Testis (tissue), 2 donors: ENCODE measurements at regions not wholly inside any gene's neighbourhood (a gene's known extent, or its start where the extent isn't known, plus 50 kb on each side); places are given as distances from the start of the nearest gene placed in this dataset.

Experiments
- POLR2A ChIP-seq: fragments of 450-650 bp; IDR thresholded peaks from one replicate; pipeline ENCODE4 v1.6.1; 2017; ENCODE audit warnings: antibody characterized with exemption, mild to moderate bottlenecking, moderate library complexity
- TF ChIP-seq, protein P1 (sequence below), 3 experiments: fragments of 450-650 bp in 2 of 3; fragments of 200-600 bp in 1 of 3; sonication (generic) in 1 of 3; IDR thresholded peaks; one replicate each; pipeline ENCODE4 v1.5.1; 2016 to 2019; ENCODE audit warnings: antibody characterized with exemption in 3 of 3, mild to moderate bottlenecking in 2 of 3, moderate library complexity in 1 of 3

DNA sequence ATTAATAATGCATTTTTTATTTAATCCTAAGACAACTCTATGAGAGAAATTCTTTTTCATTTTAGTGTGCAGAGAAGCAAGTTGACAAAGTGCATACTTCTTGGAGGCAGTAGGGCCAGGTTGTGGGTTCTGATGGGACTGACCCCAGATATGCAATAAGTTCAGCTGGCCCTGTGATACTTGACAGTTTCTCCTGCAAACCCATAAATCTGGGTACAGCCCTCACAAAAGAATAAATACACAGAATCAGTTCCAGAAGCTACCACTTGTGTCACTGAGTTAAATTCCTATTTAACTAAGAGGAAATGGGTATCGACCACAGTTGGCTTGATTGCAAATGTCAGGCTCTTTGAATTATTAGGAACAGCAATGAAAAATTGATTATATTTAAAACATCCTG is 598.5 kb upstream of the API5 start:
- no peak for TF ChIP-seq POLR2A
- TF ChIP-seq, protein P1, sequence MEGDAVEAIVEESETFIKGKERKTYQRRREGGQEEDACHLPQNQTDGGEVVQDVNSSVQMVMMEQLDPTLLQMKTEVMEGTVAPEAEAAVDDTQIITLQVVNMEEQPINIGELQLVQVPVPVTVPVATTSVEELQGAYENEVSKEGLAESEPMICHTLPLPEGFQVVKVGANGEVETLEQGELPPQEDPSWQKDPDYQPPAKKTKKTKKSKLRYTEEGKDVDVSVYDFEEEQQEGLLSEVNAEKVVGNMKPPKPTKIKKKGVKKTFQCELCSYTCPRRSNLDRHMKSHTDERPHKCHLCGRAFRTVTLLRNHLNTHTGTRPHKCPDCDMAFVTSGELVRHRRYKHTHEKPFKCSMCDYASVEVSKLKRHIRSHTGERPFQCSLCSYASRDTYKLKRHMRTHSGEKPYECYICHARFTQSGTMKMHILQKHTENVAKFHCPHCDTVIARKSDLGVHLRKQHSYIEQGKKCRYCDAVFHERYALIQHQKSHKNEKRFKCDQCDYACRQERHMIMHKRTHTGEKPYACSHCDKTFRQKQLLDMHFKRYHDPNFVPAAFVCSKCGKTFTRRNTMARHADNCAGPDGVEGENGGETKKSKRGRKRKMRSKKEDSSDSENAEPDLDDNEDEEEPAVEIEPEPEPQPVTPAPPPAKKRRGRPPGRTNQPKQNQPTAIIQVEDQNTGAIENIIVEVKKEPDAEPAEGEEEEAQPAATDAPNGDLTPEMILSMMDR (IDR thresholded peaks at IDR 0.05), result no peak
